ENCODE measurements at regions not wholly inside any gene's neighbourhood (a gene's known extent, or its start where the extent isn't known, plus 50 kb on each side); places are given as distances from the start of the nearest gene placed in this dataset.
"Not testable (repeated sequence)": the region's sequence is repeated elsewhere in the genome, so short reads cannot be mapped to it uniquely, and the experiment has no call there.

GRCh38 chr4:160370046-160370445, 1267.2 kb downstream of the RAPGEF2 start:
- DNase-seq, result no peak

DNA sequence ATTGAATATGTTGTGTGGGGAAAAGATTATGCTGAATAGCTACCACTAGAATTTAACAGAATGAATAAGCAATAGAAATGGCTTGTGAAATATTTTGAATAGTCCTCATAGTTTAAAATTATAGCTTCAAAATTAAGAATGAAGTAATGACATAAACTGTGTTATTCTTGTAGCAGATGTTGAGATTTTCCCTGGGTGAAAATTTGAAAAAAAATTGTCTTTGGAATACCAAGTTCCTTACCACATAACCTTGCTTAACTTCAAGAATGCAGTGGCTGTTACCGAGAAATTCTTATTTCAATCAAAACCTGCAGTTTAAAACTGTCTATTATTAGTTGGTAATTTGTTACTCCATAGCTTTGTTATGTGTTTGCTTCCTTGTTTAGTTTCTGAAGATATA, 1268.6 kb downstream of the RAPGEF2 start:
- no peak for DNase-seq

- no peak for DNase-seq
Measured at GRCh38 chr4:160372390-160372789, 1269.5 kb downstream of the RAPGEF2 start.

DNA sequence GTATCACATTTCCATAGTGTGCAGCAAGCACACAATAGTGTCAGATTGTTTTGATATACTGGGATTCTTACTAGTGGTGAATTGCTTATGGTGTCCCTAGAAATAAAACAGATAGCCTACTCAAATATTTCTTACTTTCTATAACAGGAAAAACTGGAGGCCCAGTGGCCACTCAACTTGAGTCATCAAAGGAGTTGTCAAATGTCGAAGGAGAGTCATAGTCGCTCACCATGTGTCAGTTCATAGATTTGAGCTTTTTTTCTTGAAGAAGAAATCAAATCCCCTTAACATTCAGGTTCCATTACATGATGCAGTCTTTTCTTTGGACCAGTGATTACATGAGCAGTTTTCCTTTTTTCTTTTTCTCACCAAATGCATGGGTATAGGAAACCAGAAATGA, 1271.0 kb downstream of the RAPGEF2 start:
- no peak for DNase-seq

- no peak for DNase-seq
Measured at GRCh38 chr4:160375772-160376452, 1273.0 kb downstream of the RAPGEF2 start.

- DNase-seq, result no peak
Measured at GRCh38 chr4:160386846-160387245, 1284.0 kb downstream of the RAPGEF2 start.

- DNase-seq, result no peak
Measured at GRCh38 chr4:160399826-160400225, 1296.9 kb downstream of the RAPGEF2 start.

GRCh38 chr4:160403081-160403480, 1300.2 kb downstream of the RAPGEF2 start:
- no peak for DNase-seq

DNA sequence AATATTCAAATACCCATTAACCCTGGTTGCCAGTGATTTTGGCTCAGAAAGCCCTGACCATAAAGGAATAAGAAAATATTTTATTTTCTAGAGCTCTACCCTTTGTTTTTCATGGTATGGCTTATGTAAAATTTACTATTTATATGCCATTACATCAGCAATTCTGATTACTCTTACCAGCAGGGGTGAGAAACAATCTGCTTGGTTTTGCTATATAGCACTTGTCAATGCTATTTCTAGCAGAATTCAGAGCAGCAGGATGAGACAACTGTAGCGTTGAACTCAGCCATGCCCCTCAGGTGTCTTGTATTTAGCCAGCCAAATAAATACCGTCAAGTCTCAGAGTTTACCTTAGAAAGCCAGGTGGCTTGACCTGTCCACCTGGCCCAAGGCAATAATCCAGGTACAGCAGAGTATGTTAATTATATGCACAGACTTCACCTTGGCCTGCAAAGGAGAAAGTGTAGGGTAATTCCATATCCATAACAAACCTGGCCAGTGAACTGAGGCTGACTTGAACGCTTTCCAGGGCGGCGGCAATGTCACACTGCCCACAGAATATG, 1303.5 kb downstream of the RAPGEF2 start:
- no peak for DNase-seq

DNA sequence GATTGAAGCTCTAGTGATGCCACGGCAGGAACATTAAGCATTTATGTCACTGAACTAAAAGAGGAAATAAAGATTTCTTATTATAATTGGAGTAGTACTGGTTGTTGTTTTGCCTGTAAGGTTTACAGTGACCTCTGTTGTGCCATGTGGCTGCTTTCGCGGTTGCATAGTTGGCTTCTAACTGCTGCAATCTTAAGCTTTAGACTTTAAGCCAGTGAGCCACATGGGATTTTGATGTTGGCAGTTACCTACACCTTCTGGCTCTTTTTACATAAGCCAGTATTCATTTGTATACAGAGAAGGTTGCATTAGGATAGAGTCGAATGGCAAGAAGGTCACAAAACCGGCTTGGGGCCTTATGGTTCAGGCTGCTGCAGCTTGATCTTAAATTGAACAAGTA, 1311.6 kb downstream of the RAPGEF2 start:
- no peak for DNase-seq

DNA sequence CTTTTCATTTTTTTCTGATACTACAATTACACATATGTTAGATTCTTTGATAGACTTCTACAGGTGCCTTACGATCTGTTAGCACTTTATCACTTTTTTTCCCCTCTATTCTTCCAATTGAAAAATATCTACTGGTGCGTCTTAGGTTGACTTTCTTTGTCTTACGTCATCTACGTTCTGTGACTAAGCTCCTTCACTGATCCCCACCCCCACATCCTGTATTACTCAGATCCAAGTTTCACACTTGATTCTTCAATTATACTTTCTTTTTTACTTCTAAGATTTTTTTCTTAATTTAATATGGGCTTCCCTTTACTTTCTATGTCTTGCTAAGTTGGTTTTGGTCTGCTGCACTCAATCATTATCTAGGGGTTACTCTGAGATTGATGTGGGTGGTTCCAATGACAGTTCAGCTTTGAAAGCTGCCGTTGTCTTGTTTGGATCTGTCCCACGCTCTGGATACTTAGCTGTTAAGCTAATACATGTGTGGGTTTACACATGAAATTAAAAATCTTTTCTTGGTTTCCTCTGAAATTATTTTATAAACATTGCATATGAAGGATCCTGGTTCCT, 1321.1 kb downstream of the RAPGEF2 start:
- no peak for DNase-seq

GRCh38 chr4:160426233-160426632, 1323.4 kb downstream of the RAPGEF2 start:
- DNase-seq, result no peak

GRCh38 chr4:160450876-160451275, 1348.0 kb downstream of the RAPGEF2 start:
- DNase-seq, result no peak

DNA sequence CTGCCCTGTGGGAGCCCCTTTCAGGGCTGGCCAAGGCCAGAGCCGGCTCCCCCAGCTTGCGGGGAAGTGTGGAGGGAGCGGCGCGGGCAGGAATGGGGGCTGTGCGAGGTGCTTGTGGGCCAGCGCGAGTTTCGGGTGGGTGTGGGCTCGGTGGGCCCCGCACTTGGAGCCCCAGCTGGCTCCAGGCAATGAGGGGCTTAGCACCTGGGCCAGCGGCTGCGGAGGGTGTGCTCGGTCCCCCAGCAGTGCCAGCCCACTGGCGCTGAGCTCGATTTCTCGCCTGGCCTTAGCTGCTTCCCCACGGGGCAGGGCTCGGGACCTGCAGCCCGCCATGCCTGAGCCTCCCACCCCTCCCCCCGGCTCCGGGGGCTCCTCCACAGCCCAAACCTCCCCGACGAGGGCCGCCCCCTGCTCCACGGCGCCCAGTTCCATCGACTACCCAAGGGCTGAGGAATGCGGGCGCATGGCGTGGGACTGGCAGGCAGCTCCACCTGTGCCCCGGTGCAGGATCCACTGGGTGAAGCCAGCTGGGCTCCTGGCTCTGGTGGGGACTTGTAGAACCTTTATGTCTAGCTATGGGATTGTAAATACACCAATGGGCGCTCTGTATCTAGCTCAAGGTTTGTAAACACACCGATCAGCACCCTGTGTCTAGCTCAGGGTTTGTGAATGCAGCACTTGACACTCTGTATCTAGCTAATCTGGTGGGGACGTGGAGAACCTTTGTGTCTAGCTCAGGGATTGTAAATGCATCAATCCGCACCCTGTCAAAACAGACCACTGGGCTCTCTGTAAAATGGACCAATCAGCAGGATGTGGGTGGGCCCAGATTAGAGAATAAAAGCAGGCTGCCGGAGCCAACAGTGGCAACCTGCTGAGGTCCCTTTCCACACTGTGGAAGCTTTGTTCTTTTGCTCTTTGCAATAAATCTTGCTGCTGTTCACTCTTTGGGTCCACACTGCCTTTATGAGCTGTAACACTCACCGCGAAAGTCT, 1379.1 kb downstream of the RAPGEF2 start:
- DNase-seq, result not testable (repeated sequence)

DNA sequence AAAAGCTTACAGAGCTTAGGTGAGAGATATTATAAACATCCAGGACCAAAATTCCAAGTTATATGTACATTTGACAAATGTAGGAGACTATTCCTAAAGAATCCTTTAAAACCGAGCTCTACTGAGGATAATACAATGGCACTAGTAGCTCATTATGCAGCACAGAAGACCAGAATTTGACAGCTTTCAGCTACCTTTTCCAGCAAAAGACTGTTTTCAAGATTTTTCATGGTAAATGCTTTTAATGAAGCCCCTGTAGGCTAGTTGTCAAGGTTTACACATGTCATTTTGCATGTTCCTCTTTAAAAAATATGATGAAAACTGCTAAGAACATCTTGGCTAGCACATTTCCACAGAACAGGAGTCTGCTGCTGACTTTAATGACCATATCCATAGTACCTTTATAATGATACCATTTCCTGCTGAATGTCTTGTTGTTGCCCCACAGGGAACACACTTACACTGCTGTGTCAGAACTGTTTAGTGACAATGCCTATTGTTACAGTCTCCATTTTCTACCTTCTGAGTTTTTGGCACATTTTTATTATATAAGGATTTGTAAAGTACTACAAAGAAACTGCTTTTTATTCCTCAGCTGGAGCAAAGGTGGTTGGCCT, 1382.3 kb downstream of the RAPGEF2 start:
- no peak for DNase-seq

DNA sequence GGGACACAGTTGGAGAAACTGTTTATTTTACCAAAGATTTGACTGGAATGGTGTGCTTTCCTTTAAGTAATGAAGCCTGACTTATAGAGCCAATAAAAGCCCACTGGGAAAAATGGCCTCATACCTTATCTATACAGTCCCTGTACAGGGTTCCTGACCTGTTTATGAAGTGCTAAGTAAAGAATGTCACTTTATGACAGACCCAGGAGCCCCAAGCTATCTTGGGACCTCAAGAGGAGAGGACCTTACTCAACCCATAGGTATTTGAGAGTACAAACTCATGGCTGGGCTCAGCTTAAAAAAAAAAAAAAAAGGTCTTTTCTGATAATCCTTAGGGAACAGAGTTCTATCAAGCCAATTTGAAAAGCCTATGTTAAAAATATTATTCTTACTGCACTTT, 1389.3 kb downstream of the RAPGEF2 start:
- no peak for DNase-seq

- no peak for DNase-seq
Measured at GRCh38 chr4:160493206-160493605, 1390.3 kb downstream of the RAPGEF2 start.

DNA sequence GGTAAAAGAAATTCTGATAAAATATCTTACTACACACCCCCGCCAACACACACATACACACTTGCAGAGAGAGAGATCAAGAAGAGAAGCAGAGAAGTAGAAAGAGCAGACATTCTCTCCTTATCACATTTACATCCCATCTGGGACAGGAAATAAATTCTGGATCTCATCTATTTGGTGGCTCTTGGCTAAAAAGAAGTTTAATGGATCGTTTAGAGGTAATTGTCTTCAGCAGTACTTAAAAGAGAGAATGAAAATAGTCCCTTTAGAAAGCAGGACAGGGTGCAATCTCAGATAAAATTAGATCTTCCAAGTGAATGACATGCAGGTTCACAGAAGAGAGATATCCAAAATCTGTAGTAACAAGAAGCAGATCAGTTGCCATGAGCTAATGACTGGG, 1392.5 kb downstream of the RAPGEF2 start:
- DNase-seq, result no peak

DNA sequence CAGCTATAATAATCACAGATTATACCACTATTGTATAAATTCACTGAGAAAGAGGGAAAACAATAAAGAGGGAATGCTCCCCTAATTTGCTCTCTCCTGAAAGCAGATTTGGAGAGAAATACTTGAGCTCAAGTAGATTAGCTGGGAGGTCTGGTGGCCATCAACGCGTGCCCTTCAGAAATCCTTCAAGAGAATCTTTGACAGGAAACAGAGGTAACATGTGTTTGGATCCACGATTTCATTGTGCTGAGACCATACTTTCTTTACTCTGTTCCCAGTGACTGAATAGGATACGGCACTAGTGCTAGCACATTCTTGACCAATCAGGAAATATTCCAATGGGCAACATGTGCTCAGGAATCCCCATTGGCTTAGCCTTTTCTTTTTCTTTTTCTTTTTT, 1395.3 kb downstream of the RAPGEF2 start:
- DNase-seq, result no peak

GRCh38 chr4:160505724-160506123, 1402.8 kb downstream of the RAPGEF2 start:
- DNase-seq, result no peak

- no peak for DNase-seq
Measured at GRCh38 chr4:160510928-160511327, 1408.0 kb downstream of the RAPGEF2 start.

- no peak for DNase-seq
Measured at GRCh38 chr4:160514126-160514525, 1411.2 kb downstream of the RAPGEF2 start.

GRCh38 chr4:160523231-160523630, 1420.4 kb downstream of the RAPGEF2 start:
- DNase-seq, result no peak

Data from inflammatory macrophage treated with lipopolysaccharide for 4 hours (primary cell).